Mammary epithelial cell (primary cell): ENCODE measurements at regions not wholly inside any gene's neighbourhood (a gene's known extent, or its start where the extent isn't known, plus 50 kb on each side); places are given as distances from the start of the nearest gene placed in this dataset.

Experiments used
- CTCF ChIP-seq, 2 donors: IDR thresholded peaks in 1 of 2; conservative IDR thresholded peaks in 1 of 2; 2 replicates each; pipeline ENCODE4 v1.5.1; 2011 to 2012; ENCODE audit warnings: inconsistent platforms in 2 of 2, low read length in 2 of 2, mild to moderate bottlenecking in 2 of 2, control low read depth in 1 of 2, low read depth in 1 of 2; ENCODE audit not compliant: insufficient read depth in 1 of 2; ENCODE audit errors: extremely low read depth in 1 of 2
- EZH2 ChIP-seq: IDR thresholded peaks from 2 replicates; pipeline ENCODE4 v1.6.1; 2012; ENCODE audit warnings: low read length, inconsistent platforms, borderline replicate concordance

GRCh38 chr5:159657771-159658170 lies 258.5 kb upstream of the ADRA1B start:
- TF ChIP-seq CTCF (conservative IDR thresholded peaks at IDR 0.05 in 1 of 2, IDR thresholded peaks at IDR 0.05 in 1 of 2; ENCODE audit: extremely low read depth in 1 of 2, insufficient read depth in 1 of 2, low read depth in 1 of 2, low read length in 2 of 2) (no peak), EZH2 (no peak)
